ENCODE measurements at regions not wholly inside any gene's neighbourhood (a gene's known extent, or its start where the extent isn't known, plus 50 kb on each side); places are given as distances from the start of the nearest gene placed in this dataset.

GRCh38 chr10:63057509-63057908 lies 75.6 kb upstream of the NRBF2 start:
- Histone ChIP-seq H3K36me3 (replicated peaks; ENCODE audit: insufficient read depth, low read depth) (no peaks in the 10 kb centered on the region), H3K27ac (no peak overlapping the region), H3K4me3 (no peak overlapping the region), H3K9me2 (replicated peaks; ENCODE audit: insufficient read depth) (no peaks in the 10 kb centered on the region), H3K27me3 (no peaks in the 10 kb centered on the region), H3K4me2 (no peak overlapping the region), H3K79me2 (no peaks in the 10 kb centered on the region), H4K20me1 (ENCODE audit: insufficient read depth, poor library complexity, severe bottlenecking) (no peaks in the 10 kb centered on the region), H3K4me1 (ENCODE audit: insufficient read depth) (no peaks in the 10 kb centered on the region), H2AFZ (no peak overlapping the region), H3K9me3 (ENCODE audit: low read depth) (no peaks in the 10 kb centered on the region)
- 85% methylated on average over 10 of the region's 10 CpGs for WGBS (ENCODE audit: low lambda C conversion rate, missing lambda C conversion rate)
- TF ChIP-seq CTCF (IDR thresholded peaks at IDR 0.05; ENCODE audit: poor library complexity) (no peak), EZH2 (IDR thresholded peaks at IDR 0.05; ENCODE audit: borderline replicate concordance) (no peak), EZH2phosphoT487 (IDR thresholded peaks at IDR 0.05; ENCODE audit: low read depth, severe bottlenecking, unreplicated experiment) (no peak)
- no peak for DNase-seq (ENCODE audit: low spot score)

GRCh38 chr10:63055705-63056104 lies 77.4 kb upstream of the NRBF2 start:
- Histone ChIP-seq H2AFZ (no peak overlapping the region), H3K36me3 (replicated peaks; ENCODE audit: insufficient read depth, low read depth) (no peaks in the 10 kb centered on the region), H3K4me1 (ENCODE audit: insufficient read depth) (no peaks in the 10 kb centered on the region), H3K27ac (no peak overlapping the region), H3K4me2 (no peak overlapping the region), H3K79me2 (no peaks in the 10 kb centered on the region), H4K20me1 (ENCODE audit: insufficient read depth, poor library complexity, severe bottlenecking) (no peaks in the 10 kb centered on the region), H3K27me3 (no peaks in the 10 kb centered on the region), H3K9me2 (replicated peaks; ENCODE audit: insufficient read depth) (no peaks in the 10 kb centered on the region), H3K4me3 (no peak overlapping the region), H3K9me3 (ENCODE audit: low read depth) (no peaks in the 10 kb centered on the region)
- 84% methylated on average over 3 of the region's 3 CpGs for WGBS (ENCODE audit: low lambda C conversion rate, missing lambda C conversion rate)
- no peak for DNase-seq (ENCODE audit: low spot score)
- TF ChIP-seq CTCF (IDR thresholded peaks at IDR 0.05; ENCODE audit: poor library complexity) (no peak), EZH2 (IDR thresholded peaks at IDR 0.05; ENCODE audit: borderline replicate concordance) (no peak), EZH2phosphoT487 (IDR thresholded peaks at IDR 0.05; ENCODE audit: low read depth, severe bottlenecking, unreplicated experiment) (no peak)

- H3K36me3 ChIP-seq (replicated peaks; ENCODE audit: insufficient read depth, low read depth), result no peaks in the 10 kb centered on the region
- no peaks in the 10 kb centered on the region for H3K27me3 ChIP-seq
- H3K4me1 ChIP-seq (ENCODE audit: insufficient read depth), result no peaks in the 10 kb centered on the region
- no peak for DNase-seq (ENCODE audit: low spot score)
- no peak overlapping the region for H2AFZ ChIP-seq
- no peaks in the 10 kb centered on the region for H3K9me2 ChIP-seq (replicated peaks; ENCODE audit: insufficient read depth)
- H3K9me3 ChIP-seq (ENCODE audit: low read depth), result no peaks in the 10 kb centered on the region
- H3K4me2 ChIP-seq, result no peak overlapping the region
- no peak overlapping the region for H3K4me3 ChIP-seq
- no peak overlapping the region for H3K27ac ChIP-seq
- no peaks in the 10 kb centered on the region for H4K20me1 ChIP-seq (ENCODE audit: insufficient read depth, poor library complexity, severe bottlenecking)
- TF ChIP-seq CTCF (IDR thresholded peaks at IDR 0.05; ENCODE audit: poor library complexity) (no peak), EZH2phosphoT487 (IDR thresholded peaks at IDR 0.05; ENCODE audit: low read depth, severe bottlenecking, unreplicated experiment) (no peak), EZH2 (IDR thresholded peaks at IDR 0.05; ENCODE audit: borderline replicate concordance) (no peak)
- no peaks in the 10 kb centered on the region for H3K79me2 ChIP-seq
Observed at GRCh38 chr10:63054889-63055611, 78.1 kb upstream of the NRBF2 start.

All from hepatocyte (in vitro differentiated cells).